ENCODE measurements at regions not wholly inside any gene's neighbourhood (a gene's known extent, or its start where the extent isn't known, plus 50 kb on each side); places are given as distances from the start of the nearest gene placed in this dataset.

- peaks cover 0 to 2% (median 2%) of the 10 kb centered on the region in 3 donors for H3K27me3 Mint-ChIP-seq (ENCODE audit: low read depth in 3 of 3)
These were observed 72.4 kb upstream of the TIAM1 start for GRCh38 chr21:31416465-31416864.

GRCh38 chr21:31414263-31415000 is 70.4 kb upstream of the TIAM1 start:
- H3K4me3 Mint-ChIP-seq: no peak overlapping the region
- no peak for DNase-seq
- 98% methylated on average over 6 of the region's 12 CpGs for WGBS (ENCODE audit: insufficient coverage)

More at GRCh38 chr21:31416465-31416864, 72.4 kb upstream of the TIAM1 start:
- H3K27me3 ChIP-seq (ENCODE audit: control insufficient read depth in 2 of 2, insufficient read depth in 2 of 2, low read length in 2 of 2): no peaks in the 10 kb centered on the region
- H3K9me3 Mint-ChIP-seq: peaks cover 0 to 10% (median 4%) of the 10 kb centered on the region in 7 donors
- no peaks in the 10 kb centered on the region for H3K36me3 Mint-ChIP-seq
- H3K9ac ChIP-seq (ENCODE audit: insufficient read depth, low read length, poor library complexity, severe bottlenecking): no peak overlapping the region
- H3K4me1 Mint-ChIP-seq: no peaks in the 10 kb centered on the region
- 100% methylated on average over 1 of the region's 2 CpGs for WGBS (ENCODE audit: insufficient coverage)
- H2AFZ ChIP-seq (ENCODE audit: insufficient read depth, low read depth, low read length, poor library complexity, severe bottlenecking): no peak overlapping the region
- no peak overlapping the region for H3K4me3 ChIP-seq (replicated peaks in 1 of 3; ENCODE audit: low read depth in 2 of 3, low read length in 3 of 3)
- no peaks in the 10 kb centered on the region for H4K20me1 ChIP-seq (ENCODE audit: insufficient read depth, low read length)
- H3K79me2 ChIP-seq (ENCODE audit: insufficient read depth, low read length): no peaks in the 10 kb centered on the region
- H3K27ac Mint-ChIP-seq: no peak overlapping the region
- no peaks in the 10 kb centered on the region for H3K36me3 ChIP-seq (replicated peaks in 1 of 2; ENCODE audit: control insufficient read depth in 1 of 2, insufficient read depth in 2 of 2, low read length in 2 of 2)
- H3K4me3 Mint-ChIP-seq: no peak overlapping the region
- intact Hi-C loops (cut with micrococcal nuclease): no loop called here
- no peak for DNase-seq
- no peaks in the 10 kb centered on the region for H3K9me3 ChIP-seq (replicated peaks in 1 of 2; ENCODE audit: control insufficient read depth in 1 of 2, insufficient read depth in 1 of 2, low read length in 2 of 2)
- no peak overlapping the region for H3K27ac ChIP-seq (ENCODE audit: low read depth in 1 of 2, low read length in 2 of 2)
- no peak overlapping the region for H3K4me2 ChIP-seq (replicated peaks; ENCODE audit: extremely low read depth, low read length, poor library complexity, severe bottlenecking)
- peaks cover 0 to under 1% of the 10 kb centered on the region in 2 donors for H3K4me1 ChIP-seq (ENCODE audit: control insufficient read depth in 1 of 2, insufficient read depth in 2 of 2, low read length in 2 of 2)
- TF ChIP-seq CTCF (IDR thresholded peaks at IDR 0.05): no peak

More at GRCh38 chr21:31414263-31415000, 70.4 kb upstream of the TIAM1 start:
- TF ChIP-seq CTCF (IDR thresholded peaks at IDR 0.05): no peak
- Histone ChIP-seq H3K4me2 (replicated peaks; ENCODE audit: extremely low read depth, low read length, poor library complexity, severe bottlenecking) (no peak overlapping the region), H3K4me3 (replicated peaks in 1 of 3; ENCODE audit: low read depth in 2 of 3, low read length in 3 of 3) (no peak overlapping the region), H3K27me3 (ENCODE audit: control insufficient read depth in 2 of 2, insufficient read depth in 2 of 2, low read length in 2 of 2) (no peaks in the 10 kb centered on the region), H3K9ac (ENCODE audit: insufficient read depth, low read length, poor library complexity, severe bottlenecking) (no peak overlapping the region), H3K36me3 (replicated peaks in 1 of 2; ENCODE audit: control insufficient read depth in 1 of 2, insufficient read depth in 2 of 2, low read length in 2 of 2) (no peaks in the 10 kb centered on the region), H4K20me1 (ENCODE audit: insufficient read depth, low read length) (no peaks in the 10 kb centered on the region), H3K79me2 (ENCODE audit: insufficient read depth, low read length) (no peaks in the 10 kb centered on the region), H2AFZ (ENCODE audit: insufficient read depth, low read depth, low read length, poor library complexity, severe bottlenecking) (no peak overlapping the region), H3K9me3 (replicated peaks in 1 of 2; ENCODE audit: control insufficient read depth in 1 of 2, insufficient read depth in 1 of 2, low read length in 2 of 2) (no peaks in the 10 kb centered on the region), H3K27ac (ENCODE audit: low read depth in 1 of 2, low read length in 2 of 2) (no peak overlapping the region), H3K4me1 (ENCODE audit: control insufficient read depth in 1 of 2, insufficient read depth in 2 of 2, low read length in 2 of 2) (peaks cover 4 to 9% of the 10 kb centered on the region in 2 donors)
- Mint-ChIP-seq H3K27ac (no peak overlapping the region), H3K9me3 (peaks cover 0 to 10% (median 2%) of the 10 kb centered on the region in 7 donors), H3K27me3 (ENCODE audit: low read depth in 3 of 3) (peaks cover 0 to 2% (median 2%) of the 10 kb centered on the region in 3 donors), H3K4me1 (no peaks in the 10 kb centered on the region), H3K36me3 (no peaks in the 10 kb centered on the region)
- intact Hi-C loops (cut with micrococcal nuclease): no loop called here

Measured in CD14-positive monocyte (primary cell).